Prostate gland (tissue), 2 donors: ENCODE measurements at regions not wholly inside any gene's neighbourhood (a gene's known extent, or its start where the extent isn't known, plus 50 kb on each side); places are given as distances from the start of the nearest gene placed in this dataset.

Source experiments
- DNase-seq: peaks from one replicate; pipeline ENCODE4 v3.0.0-alpha.2; 2019; ENCODE audit warnings: low spot score
- H3K27ac ChIP-seq, 2 donors: fragments of 200-600 bp; sonication (generic); 2 replicates each; pipeline ENCODE4 v1.5.1; 2017 to 2019
- H3K27me3 ChIP-seq: fragments of 200-600 bp; sonication (generic); replicated peaks from 2 replicates; pipeline ENCODE4 v1.5.1; 2019; ENCODE audit not compliant: insufficient read depth
- H3K36me3 ChIP-seq, 2 donors: fragments of 200-600 bp; sonication (generic); 1 replicate in 1 of 2; 2 replicates in 1 of 2; pipeline versions ENCODE4 v1.5.1 to v1.8.1; 2017 to 2019
- H3K4me1 ChIP-seq: fragments of 200-600 bp; sonication (generic); replicated peaks from 2 replicates; pipeline ENCODE4 v1.5.1; 2019
- H3K4me3 ChIP-seq, 2 donors: fragments of 200-600 bp; sonication (generic); 2 replicates each; pipeline ENCODE4 v1.5.1; 2017 to 2019
- H3K9me3 ChIP-seq: fragments of 200-600 bp; sonication (generic); 2 replicates; pipeline ENCODE4 v1.5.1; 2017
- CTCF ChIP-seq, 4 experiments: fragments of 200-600 bp in 2 of 4; fragments of 450-650 bp in 2 of 4; sonication (generic) in 2 of 4; IDR thresholded peaks; 1 replicate in 3 of 4; 2 replicates in 1 of 4; pipeline ENCODE4 v1.5.1; 2016 to 2019; ENCODE audit warnings: antibody characterized with exemption in 4 of 4, mild to moderate bottlenecking in 2 of 4, moderate library complexity in 2 of 4
- POLR2A ChIP-seq: fragments of 450-650 bp; IDR thresholded peaks from one replicate; pipeline ENCODE4 v1.6.1; 2016; ENCODE audit warnings: antibody characterized with exemption, mild to moderate bottlenecking
- POLR2AphosphoS5 ChIP-seq: sonication (generic); formaldehyde crosslinking; IDR thresholded peaks from one replicate; pipeline ENCODE4 v1.6.1; 2017; ENCODE audit warnings: antibody characterized with exemption
- WGBS: methylation state at CpG from one replicate; pipeline ENCODE4 v1.1.5; 2018; 5-methylcytosine and 5-hydroxymethylcytosine counted together
- intact Hi-C: fragments of 100-400 bp; cut with DNase I; formaldehyde crosslinking; loops from one replicate; pipeline ENCODE4 v1.14.2; 2022
- small RNA-seq, 2 donors: library from RNA; depleted of rRNA; stranded (forward); fragments of <200 nt; gene quantifications; one replicate each; pipeline ENCODE3, GENCODE V24; 2016

GRCh38 chr2:123971564-123972318 lies 53.3 kb upstream of the CNTNAP5 start:
- intact Hi-C loops = no loop called here
- DNase-seq = no peak
- Histone ChIP-seq H3K36me3 (no peaks in the 10 kb centered on the region), H3K4me3 (no peak overlapping the region), H3K27me3 (no peaks in the 10 kb centered on the region), H3K4me1 (no peaks in the 10 kb centered on the region), H3K27ac (no peak overlapping the region), H3K9me3 (no peaks in the 10 kb centered on the region)
- 65% methylated on average over 8 of the region's 8 CpGs for WGBS
- TF ChIP-seq POLR2A (no peak), POLR2AphosphoS5 (no peak), CTCF (IDR thresholded peaks at IDR 0.05) (no peak)

Small RNA genes in the stretch of these regions (small RNA-seq; reads per million reads assigned to genes)
- gene AC064859.1 = 0 reads per million in 2 donors
